HFF-Myc (cell line): ENCODE measurements at regions not wholly inside any gene's neighbourhood (a gene's known extent, or its start where the extent isn't known, plus 50 kb on each side); places are given as distances from the start of the nearest gene placed in this dataset.

Experiments used
- DNase-seq: peaks from one replicate; pipeline ENCODE4 v3.0.0-alpha.2; 2011; ENCODE audit warnings: low read depth; ENCODE audit errors: extremely low read depth
- H3K4me3 ChIP-seq: replicated peaks from 2 replicates; pipeline ENCODE4 v1.5.1; 2011; ENCODE audit warnings: low read depth, mild to moderate bottlenecking, control low read depth, low read length
- TF ChIP-seq, protein P1 (sequence below): IDR thresholded peaks from 2 replicates; pipeline ENCODE4 v1.5.1; 2012; ENCODE audit warnings: mild to moderate bottlenecking, low read depth, low read length, control low read depth; ENCODE audit errors: missing control alignments

DNA sequence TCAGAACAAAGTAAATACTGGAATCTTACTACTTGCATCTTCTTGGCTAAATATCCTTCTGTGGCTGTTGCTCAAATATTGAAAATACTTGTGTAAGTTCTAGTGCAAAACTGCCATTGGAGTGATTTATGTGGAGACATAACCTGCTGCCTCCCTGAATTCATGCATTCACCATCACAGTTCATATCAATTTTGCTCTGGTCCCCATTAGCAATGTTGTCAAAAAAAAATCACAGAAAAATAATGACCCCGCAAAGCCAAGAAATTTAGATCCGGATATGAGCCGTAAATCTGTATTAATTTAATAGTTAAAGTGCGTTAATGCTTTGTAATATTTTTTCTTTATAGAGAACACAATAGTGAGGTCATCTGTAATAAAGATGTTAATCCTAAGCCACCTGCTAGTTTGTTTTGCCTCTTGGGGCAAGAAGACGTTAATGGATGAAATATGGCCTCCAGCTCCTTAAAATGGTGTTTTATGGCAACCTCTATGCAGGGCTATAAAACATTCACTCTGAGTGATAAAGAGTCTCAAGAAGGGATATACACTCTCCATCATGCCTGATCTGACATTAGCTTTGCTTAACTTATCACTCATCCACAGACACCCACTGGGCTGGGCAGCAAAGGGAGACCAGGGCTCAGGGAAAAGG, 255.9 kb downstream of the INSC start:
- TF ChIP-seq, protein P1, sequence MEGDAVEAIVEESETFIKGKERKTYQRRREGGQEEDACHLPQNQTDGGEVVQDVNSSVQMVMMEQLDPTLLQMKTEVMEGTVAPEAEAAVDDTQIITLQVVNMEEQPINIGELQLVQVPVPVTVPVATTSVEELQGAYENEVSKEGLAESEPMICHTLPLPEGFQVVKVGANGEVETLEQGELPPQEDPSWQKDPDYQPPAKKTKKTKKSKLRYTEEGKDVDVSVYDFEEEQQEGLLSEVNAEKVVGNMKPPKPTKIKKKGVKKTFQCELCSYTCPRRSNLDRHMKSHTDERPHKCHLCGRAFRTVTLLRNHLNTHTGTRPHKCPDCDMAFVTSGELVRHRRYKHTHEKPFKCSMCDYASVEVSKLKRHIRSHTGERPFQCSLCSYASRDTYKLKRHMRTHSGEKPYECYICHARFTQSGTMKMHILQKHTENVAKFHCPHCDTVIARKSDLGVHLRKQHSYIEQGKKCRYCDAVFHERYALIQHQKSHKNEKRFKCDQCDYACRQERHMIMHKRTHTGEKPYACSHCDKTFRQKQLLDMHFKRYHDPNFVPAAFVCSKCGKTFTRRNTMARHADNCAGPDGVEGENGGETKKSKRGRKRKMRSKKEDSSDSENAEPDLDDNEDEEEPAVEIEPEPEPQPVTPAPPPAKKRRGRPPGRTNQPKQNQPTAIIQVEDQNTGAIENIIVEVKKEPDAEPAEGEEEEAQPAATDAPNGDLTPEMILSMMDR: no peak
- H3K4me3 ChIP-seq: no peak overlapping the region
- no peak for DNase-seq

DNA sequence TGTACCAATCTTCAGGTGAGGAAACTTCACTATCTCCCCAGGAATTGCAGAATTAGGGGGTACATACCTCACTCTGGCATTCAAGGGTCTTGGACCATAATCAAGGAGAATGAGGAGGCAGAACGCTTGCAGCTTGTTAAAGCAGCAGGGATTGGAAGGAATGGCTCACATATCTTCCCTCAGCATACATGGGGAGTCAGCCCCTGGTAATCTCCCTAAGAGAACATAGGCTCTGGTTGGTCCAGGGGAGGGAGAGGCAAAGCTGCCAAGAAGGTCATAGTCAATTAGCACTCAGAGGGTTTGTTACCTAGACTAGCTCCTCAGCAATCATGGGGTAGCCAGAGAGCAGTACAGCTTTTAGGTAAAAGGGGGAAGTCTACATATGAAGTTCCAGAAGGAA, 256.8 kb downstream of the INSC start:
- DNase-seq: no peak
- TF ChIP-seq, protein P1: no peak
- H3K4me3 ChIP-seq: no peak overlapping the region

DNA sequence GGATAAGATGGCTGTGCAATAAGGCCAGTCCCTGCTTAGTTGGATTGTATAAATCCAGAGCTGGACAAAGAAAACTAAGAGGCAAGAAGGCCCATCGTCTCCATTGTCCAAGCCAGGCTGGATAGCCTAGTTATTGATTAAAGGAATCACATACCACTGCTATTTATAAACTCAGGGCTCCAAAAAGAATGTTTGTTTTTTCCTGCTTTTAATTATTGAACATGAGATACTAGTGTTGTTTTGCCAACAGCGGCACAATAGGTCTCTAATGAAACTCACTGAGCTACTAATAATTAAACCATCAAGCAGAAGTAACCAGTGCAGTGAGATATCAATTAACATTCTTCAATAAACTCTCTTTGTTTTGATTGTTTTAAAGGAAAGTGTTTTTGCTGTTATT, 259.7 kb downstream of the INSC start:
- TF ChIP-seq, protein P1: no peak
- no peak for DNase-seq
- H3K4me3 ChIP-seq: no peak overlapping the region

DNA sequence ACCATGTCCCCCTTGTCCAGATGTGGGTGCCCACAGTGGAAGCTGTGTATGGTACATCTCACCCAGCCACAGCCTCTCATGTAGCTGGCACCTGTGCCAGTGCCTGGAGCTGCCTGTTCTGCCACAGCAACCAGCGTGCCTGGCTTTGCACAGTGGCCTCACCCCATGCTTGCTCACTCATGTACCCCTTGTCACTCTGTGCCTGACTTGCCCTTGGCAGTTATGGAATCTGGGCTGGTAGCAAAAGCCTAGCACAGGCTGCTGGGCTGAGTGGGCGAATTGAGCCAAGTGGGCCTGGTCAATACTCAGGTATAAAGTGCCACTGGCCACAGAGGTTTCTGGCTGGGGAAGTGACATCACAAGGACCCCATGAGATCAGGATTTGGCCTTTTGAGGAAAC, 264.2 kb downstream of the INSC start:
- no peak for DNase-seq
- H3K4me3 ChIP-seq: no peak overlapping the region

DNA sequence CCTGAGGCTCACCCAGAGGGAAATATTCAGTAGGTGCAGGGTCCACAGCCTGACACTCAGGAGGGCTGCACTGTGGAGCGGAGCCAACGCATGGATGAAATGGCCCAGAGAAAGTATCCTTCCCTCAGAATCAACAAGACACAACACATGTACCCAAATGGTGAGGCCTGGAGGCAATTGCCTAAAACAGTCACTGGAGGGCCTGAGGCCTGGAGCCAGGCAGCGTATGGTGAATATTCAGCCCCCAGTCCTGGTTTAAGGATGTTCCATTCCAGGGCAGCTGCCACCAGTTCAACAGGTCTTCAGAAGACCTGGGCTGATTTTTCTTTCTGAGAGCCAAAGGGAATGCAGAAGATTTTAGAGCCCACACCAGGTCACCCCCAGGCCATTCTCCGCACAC, 264.8 kb downstream of the INSC start:
- DNase-seq: no peak
- no peak overlapping the region for H3K4me3 ChIP-seq
- TF ChIP-seq, protein P1: no peak

More for the DNA sequence above, 264.2 kb downstream of the INSC start:
- TF ChIP-seq, protein P1: no peak

DNA sequence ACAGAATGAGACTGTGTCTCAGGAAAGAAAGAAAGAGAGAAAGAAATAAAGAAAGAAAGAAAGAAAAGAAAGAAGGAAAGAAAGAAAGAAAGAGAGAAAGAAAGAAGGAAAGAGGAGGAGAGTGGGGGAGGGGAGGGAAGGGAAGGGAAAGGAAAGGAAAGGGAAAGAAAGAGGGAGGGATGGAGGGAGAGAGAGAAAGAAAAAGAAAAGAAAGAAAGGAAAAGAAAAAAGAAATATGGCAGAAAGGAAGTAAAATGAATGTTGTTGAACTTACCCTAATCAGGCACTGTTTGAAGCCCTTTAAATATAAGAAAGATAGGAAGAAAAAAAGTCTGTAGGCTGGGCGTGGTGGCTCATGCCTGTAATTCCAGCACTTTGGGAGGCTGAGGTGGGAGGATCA, 276.1 kb downstream of the INSC start:
- no peak overlapping the region for H3K4me3 ChIP-seq
- TF ChIP-seq, protein P1: no peak
- DNase-seq: no peak

DNA sequence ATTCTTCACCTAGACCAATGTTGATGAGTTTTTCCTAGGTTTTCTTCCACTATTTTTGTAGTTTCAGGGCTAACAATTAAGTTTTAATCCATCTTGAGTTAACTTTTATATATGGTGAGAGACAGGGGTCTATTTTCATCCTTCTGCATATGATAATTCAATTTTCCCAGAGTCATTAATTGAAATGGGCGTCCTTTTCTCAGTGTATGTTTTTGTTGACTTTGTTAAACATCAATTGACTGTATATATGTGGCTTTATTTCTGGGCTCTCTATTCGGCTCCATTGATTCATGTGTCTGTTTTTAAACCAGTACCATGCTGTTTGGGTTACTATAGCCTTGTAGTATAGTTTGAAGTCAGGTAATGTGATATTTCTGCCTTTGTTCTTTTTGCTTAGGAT, 282.1 kb downstream of the INSC start:
- TF ChIP-seq, protein P1: no peak
- H3K4me3 ChIP-seq: no peak overlapping the region
- no peak for DNase-seq
